SH-SY5Y (cell line): ENCODE measurements at regions not wholly inside any gene's neighbourhood (a gene's known extent, or its start where the extent isn't known, plus 50 kb on each side); places are given as distances from the start of the nearest gene placed in this dataset.

Experiments
- GATA2 ChIP-seq: IDR thresholded peaks from 2 replicates; pipeline ENCODE4 v1.6.1; 2011; ENCODE audit warnings: mild to moderate bottlenecking, low read depth, low read length
- GATA3 ChIP-seq: IDR thresholded peaks from 2 replicates; pipeline ENCODE4 v1.6.1; 2011; ENCODE audit warnings: low read depth, mild to moderate bottlenecking, low read length, moderate library complexity

DNA sequence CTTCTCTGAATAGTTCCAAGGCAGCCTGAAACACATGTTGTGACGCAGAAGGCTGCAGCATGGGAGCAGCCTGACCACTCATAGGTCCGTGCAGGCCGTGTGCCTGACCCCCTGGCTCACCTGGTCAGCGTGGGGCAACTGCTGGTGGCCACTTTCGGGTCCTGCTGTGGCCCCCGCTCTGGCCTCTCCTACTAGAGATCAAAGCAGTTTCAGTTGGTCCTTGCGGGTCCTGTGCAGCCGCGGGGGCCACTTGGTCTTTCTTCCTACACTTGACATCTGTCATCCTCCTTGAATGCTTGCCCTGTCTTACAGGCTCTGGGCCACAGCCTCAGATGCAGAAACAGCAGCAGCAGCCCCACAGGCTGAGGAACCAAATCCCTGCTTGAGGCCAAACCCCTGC lies 320.8 kb upstream of the ZNF32 start:
- TF ChIP-seq GATA2 (no peak), GATA3 (no peak)
